Adrenal gland (tissue), 9 donors: ENCODE measurements at regions not wholly inside any gene's neighbourhood (a gene's known extent, or its start where the extent isn't known, plus 50 kb on each side); places are given as distances from the start of the nearest gene placed in this dataset.

ENCODE experiments used
- DNase-seq, 7 donors: peaks; one replicate each; pipeline ENCODE4 v3.0.0-alpha.2; 2019 to 2020
- H3K27ac ChIP-seq, 5 donors: fragments of 200-600 bp; sonication (generic) in 4 of 5; 1 replicate in 3 of 5; 2 replicates in 2 of 5; pipeline versions ENCODE4 v1.5.1 to v1.8.0; 2016 to 2020; ENCODE audit warnings: mild to moderate bottlenecking in 1 of 5
- H3K27me3 ChIP-seq: fragments of 200-600 bp; 2 replicates; pipeline ENCODE4 v1.8.0; 2021
- H3K36me3 ChIP-seq, 2 donors: fragments of 200-600 bp; replicated peaks in 1 of 2; 1 replicate in 1 of 2; 2 replicates in 1 of 2; pipeline versions ENCODE4 v1.5.1 to v1.8.0; 2018 to 2022
- H3K4me1 ChIP-seq, 2 donors: fragments of 200-600 bp; replicated peaks in 1 of 2; 1 replicate in 1 of 2; 2 replicates in 1 of 2; pipeline versions ENCODE4 v1.5.1 to v1.8.0; 2018 to 2021
- H3K4me3 ChIP-seq, 4 donors: fragments of 200-600 bp; sonication (generic) in 3 of 4; one replicate each; pipeline ENCODE4 v1.5.1; 2016 to 2018
- H3K9me3 ChIP-seq, 3 donors: fragments of 200-600 bp; sonication (generic) in 1 of 3; replicated peaks in 1 of 3; 1 replicate in 2 of 3; 2 replicates in 1 of 3; pipeline versions ENCODE4 v1.5.1 to v1.8.0; 2016 to 2021
- CTCF ChIP-seq, 6 experiments: fragments of 450-650 bp in 4 of 6; fragments of 200-600 bp in 2 of 6; sonication (generic) in 1 of 6; IDR thresholded peaks; 1 replicate in 5 of 6; 2 replicates in 1 of 6; pipeline versions ENCODE4 v1.5.1 to v1.8.0; 2016 to 2021; ENCODE audit warnings: antibody characterized with exemption in 6 of 6, mild to moderate bottlenecking in 2 of 6, moderate library complexity in 1 of 6
- POLR2A ChIP-seq, 2 donors: fragments of 450-650 bp; IDR thresholded peaks; one replicate each; pipeline ENCODE4 v1.6.1; 2017; ENCODE audit warnings: antibody characterized with exemption in 2 of 2, mild to moderate bottlenecking in 2 of 2, moderate library complexity in 1 of 2
- WGBS, 4 donors: extraction: QIAGEN DNeasy Blood & Tissue Kit in 2 of 4; methylation state at CpG; one replicate each; pipeline versions ENCODE4 v1.1.5 to v1.1.7; 2013 to 2017; 5-methylcytosine and 5-hydroxymethylcytosine counted together
- intact Hi-C, 2 donors: fragments of 100-400 bp; cut with DNase I; formaldehyde crosslinking; loops; one replicate each; pipeline versions ENCODE4 v1.14.1 to v1.15.0; 2022 to 2023
- donor health status: healthy with polysubstance abuse.
- donor health status: Bipolar disorder and iron deficiency.
- donor health status: DM: yes; HTN: yes; CAD: no.
- donor health status: DM: no; HTN: no; CAD: no.
- donor health status: DM: no; HTN: no; CAD: no.

- intact Hi-C loops = no loop called here
- H3K4me1 ChIP-seq = no peaks in the 10 kb centered on the region
- 57 to 71% (median 67%) methylated on average over 5 of the region's 5 CpGs for WGBS, 4 donors
- H3K27ac ChIP-seq = no peak overlapping the region
- DNase-seq = no peak
- TF ChIP-seq POLR2A (IDR thresholded peaks at IDR 0.05) (no peak), CTCF (IDR thresholded peaks at IDR 0.05) (no peak)
- no peaks in the 10 kb centered on the region for H3K36me3 ChIP-seq
- no peaks in the 10 kb centered on the region for H3K27me3 ChIP-seq
- H3K9me3 ChIP-seq = no peaks in the 10 kb centered on the region
- H3K4me3 ChIP-seq = no peak overlapping the region
These were observed 190.1 kb upstream of the VGLL2 start for GRCh38 chr6:117075218-117075617.

DNA sequence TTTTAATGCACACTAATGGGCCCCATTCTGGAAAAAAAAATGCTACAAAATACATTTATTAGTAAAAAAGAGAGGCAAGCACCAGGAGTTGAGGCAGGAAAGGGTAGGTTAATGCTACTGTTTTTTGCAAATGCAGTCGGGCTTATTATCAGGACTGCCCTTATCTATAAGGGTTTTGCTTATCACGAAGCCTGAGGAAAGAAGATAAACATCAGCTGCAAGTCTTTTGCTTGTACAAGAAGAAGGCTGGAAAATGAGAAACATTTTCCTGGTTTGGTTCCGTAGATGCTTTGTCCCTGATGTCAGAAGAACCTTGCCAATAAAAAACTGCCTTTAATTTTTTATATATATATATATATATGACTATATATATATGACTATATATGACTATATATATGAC, 189.3 kb upstream of the VGLL2 start:
- Histone ChIP-seq H3K36me3 (no peaks in the 10 kb centered on the region), H3K4me1 (no peaks in the 10 kb centered on the region), H3K4me3 (no peak overlapping the region), H3K9me3 (no peaks in the 10 kb centered on the region), H3K27me3 (no peaks in the 10 kb centered on the region), H3K27ac (no peak overlapping the region)
- WGBS, 4 donors = 11 to 22% (median 13%) methylated on average over 3 of the region's 3 CpGs
- TF ChIP-seq CTCF (IDR thresholded peaks at IDR 0.05) (no peak), POLR2A (IDR thresholded peaks at IDR 0.05) (no peak)
- DNase-seq = no peak
- intact Hi-C loops = no loop called here

- intact Hi-C loops = no loop called here
- Histone ChIP-seq H3K4me3 (no peak overlapping the region), H3K27me3 (no peaks in the 10 kb centered on the region), H3K36me3 (no peaks in the 10 kb centered on the region), H3K9me3 (no peaks in the 10 kb centered on the region), H3K4me1 (no peaks in the 10 kb centered on the region), H3K27ac (no peak overlapping the region)
- TF ChIP-seq CTCF (IDR thresholded peaks at IDR 0.05) (no peak), POLR2A (IDR thresholded peaks at IDR 0.05) (no peak)
- DNase-seq = no peak
- 73 to 79% (median 77%) methylated on average over 4 of the region's 4 CpGs for WGBS, 4 donors
These were observed 188.1 kb upstream of the VGLL2 start for GRCh38 chr6:117077300-117077699.

GRCh38 chr6:117078624-117079023, 186.7 kb upstream of the VGLL2 start:
- 54 to 66% (median 58%) methylated on average over 2 of the region's 2 CpGs for WGBS, 4 donors
- Histone ChIP-seq H3K9me3 (no peaks in the 10 kb centered on the region), H3K27me3 (no peaks in the 10 kb centered on the region), H3K27ac (no peak overlapping the region), H3K4me1 (no peaks in the 10 kb centered on the region), H3K36me3 (no peaks in the 10 kb centered on the region), H3K4me3 (no peak overlapping the region)
- no peak for TF ChIP-seq CTCF (IDR thresholded peaks at IDR 0.05)
- no peak for TF ChIP-seq POLR2A (IDR thresholded peaks at IDR 0.05)
- intact Hi-C loops = no loop called here
- no peak for DNase-seq
